IMR-90 (cell line): ENCODE measurements at regions not wholly inside any gene's neighbourhood (a gene's known extent, or its start where the extent isn't known, plus 50 kb on each side); places are given as distances from the start of the nearest gene placed in this dataset.
A peak's percentile ranks its signal among the peaks of the same experiment; 100 is the strongest.

Experiments
- ATAC-seq: fragments of 200-7000 bp; cut with Tn5 transposase; 2 replicates; pipeline ENCODE4 v1.9.1; 2020; ENCODE audit warnings: low read depth, mild to moderate bottlenecking, moderate library complexity
- BruUV-seq: library from RNA; stranded (reverse); fragments of 400-500 nt; replicated peaks from 2 replicates; lab custom pipeline; 2021; lab: Mats Ljungman, UMichigan
- CTCF ChIA-PET: fragments of 300-600 bp; formaldehyde crosslinking; extraction: SDS; loops from one replicate; lab custom pipeline; 2021; ENCODE audit warnings: antibody characterized with exemption; lab: Yijun Ruan, JAX
- POLR2A ChIA-PET: fragments of 300-600 bp; sonication (Branson Sonifier 250); formaldehyde crosslinking; loops from one replicate; lab custom pipeline; 2022; ENCODE audit warnings: antibody characterized with exemption; ENCODE audit not compliant: unreplicated experiment; lab: Charles Lee
- DNase-seq: peaks from one replicate; pipeline ENCODE4 v3.0.0; 2013
- H2AFZ ChIP-seq: replicated peaks from 2 replicates; pipeline ENCODE3; 2013; ENCODE audit warnings: low read length, mild to moderate bottlenecking; ENCODE audit not compliant: poor library complexity
- H2AK5ac ChIP-seq: 2 replicates; pipeline ENCODE4 v1.6.1; 2013; ENCODE audit warnings: low read depth, low read length, inconsistent platforms
- H2AK9ac ChIP-seq: replicated peaks from 2 replicates; pipeline ENCODE3; 2013; ENCODE audit warnings: mild to moderate bottlenecking, low read depth, low read length, moderate library complexity; ENCODE audit not compliant: poor library complexity
- H2BK120ac ChIP-seq: 2 replicates; pipeline ENCODE4 v1.6.1; 2013; ENCODE audit warnings: low read depth, low read length, inconsistent platforms
- H2BK15ac ChIP-seq: 3 replicates; pipeline ENCODE4 v1.6.1; 2013; ENCODE audit warnings: low read depth, low read length, inconsistent platforms
- H2BK20ac ChIP-seq: 2 replicates; pipeline ENCODE4 v1.6.1; 2013; ENCODE audit warnings: low read depth, mild to moderate bottlenecking, inconsistent platforms, low read length, moderate library complexity
- H2BK5ac ChIP-seq: 2 replicates; pipeline ENCODE4 v1.6.1; 2013; ENCODE audit warnings: mild to moderate bottlenecking, low read depth, low read length, inconsistent platforms; ENCODE audit not compliant: poor library complexity, severe bottlenecking
- H3K14ac ChIP-seq: replicated peaks from 2 replicates; pipeline ENCODE4 v1.6.1; 2013; ENCODE audit warnings: low read depth, low read length, inconsistent platforms
- H3K18ac ChIP-seq: 2 replicates; pipeline ENCODE4 v1.6.1; 2013; ENCODE audit warnings: low read depth, low read length, control low read depth
- H3K23ac ChIP-seq: 2 replicates; pipeline ENCODE4 v1.6.1; 2013; ENCODE audit warnings: low read depth, low read length, inconsistent platforms
- H3K27ac ChIP-seq: 2 replicates; pipeline ENCODE4 v1.5.1; 2013; ENCODE audit warnings: mild to moderate bottlenecking, control low read depth, low read length; ENCODE audit not compliant: insufficient read depth
- H3K27me3 ChIP-seq: 2 replicates; pipeline ENCODE4 v1.6.1; 2013; ENCODE audit warnings: low read length; ENCODE audit not compliant: control insufficient read depth, insufficient read depth
- H3K36me3 ChIP-seq: 2 replicates; pipeline ENCODE4 v1.6.1; 2013; ENCODE audit warnings: low read length, mixed read lengths; ENCODE audit not compliant: control insufficient read depth, insufficient read depth
- H3K4ac ChIP-seq: 2 replicates; pipeline ENCODE4 v1.6.1; 2013; ENCODE audit warnings: low read depth, low read length, inconsistent platforms
- H3K4me1 ChIP-seq: 2 replicates; pipeline ENCODE4 v1.6.1; 2013; ENCODE audit warnings: low read length, mixed read lengths; ENCODE audit not compliant: control insufficient read depth, insufficient read depth
- H3K4me2 ChIP-seq: 2 replicates; pipeline ENCODE4 v1.6.1; 2013; ENCODE audit warnings: low read depth, mild to moderate bottlenecking, control low read depth, low read length, moderate library complexity
- H3K4me3 ChIP-seq: 2 replicates; pipeline ENCODE4 v1.5.1; 2013; ENCODE audit warnings: low read depth, mild to moderate bottlenecking, control low read depth, low read length, moderate library complexity; ENCODE audit not compliant: insufficient read depth
- H3K56ac ChIP-seq: 2 replicates; pipeline ENCODE4 v1.6.1; 2013; ENCODE audit warnings: low read length, inconsistent platforms; ENCODE audit not compliant: insufficient read depth; ENCODE audit errors: extremely low read depth
- H3K79me1 ChIP-seq, 2 experiments: 2 replicates each; pipeline ENCODE4 v1.6.1; 2013; ENCODE audit warnings: low read length in 2 of 2, inconsistent platforms in 1 of 2, low read depth in 1 of 2
- H3K9ac ChIP-seq: 2 replicates; pipeline ENCODE4 v1.6.1; 2013; ENCODE audit warnings: low read depth, low read length, control low read depth
- H3K9me1 ChIP-seq: 2 replicates; pipeline ENCODE4 v1.6.1; 2013; ENCODE audit warnings: low read length, inconsistent platforms; ENCODE audit not compliant: insufficient read depth
- H3K9me3 ChIP-seq: 2 replicates; pipeline ENCODE4 v1.6.1; 2013; ENCODE audit warnings: low read length; ENCODE audit not compliant: control insufficient read depth, insufficient read depth
- H4K20me1 ChIP-seq: 2 replicates; pipeline ENCODE4 v1.6.1; 2013; ENCODE audit warnings: low read length, inconsistent platforms; ENCODE audit not compliant: insufficient read depth
- H4K5ac ChIP-seq: 2 replicates; pipeline ENCODE4 v1.6.1; 2013; ENCODE audit warnings: mild to moderate bottlenecking, low read depth, low read length, control low read depth
- H4K8ac ChIP-seq, 2 experiments: 2 replicates each; pipeline ENCODE4 v1.6.1; 2013; ENCODE audit warnings: low read depth in 2 of 2, low read length in 2 of 2, control low read depth in 1 of 2, inconsistent platforms in 1 of 2
- H4K91ac ChIP-seq: 2 replicates; pipeline ENCODE4 v1.6.1; 2013; ENCODE audit warnings: low read depth, low read length, inconsistent platforms; ENCODE audit not compliant: insufficient read depth
- CEBPB ChIP-seq: IDR thresholded peaks from 2 replicates; pipeline ENCODE4 v1.6.1; 2012; ENCODE audit warnings: low read depth, low read length, improper control_type of control experiment
- RFX5 ChIP-seq: IDR thresholded peaks from 2 replicates; pipeline ENCODE4 v1.8.0; 2012; ENCODE audit warnings: low read depth, mild to moderate bottlenecking, low read length, moderate library complexity
- WGBS, 2 experiments: methylation state at CpG; one replicate each; pipeline versions ENCODE4 v1.1.5 to v1.1.7; 2013; ENCODE audit warnings: missing lambda C conversion rate in 2 of 2; ENCODE audit not compliant: insufficient read length in 1 of 2; ENCODE audit errors: extremely low coverage in 2 of 2; 5-methylcytosine and 5-hydroxymethylcytosine counted together
- dilution Hi-C: fragments of 300-500 bp; cut with HindIII; formaldehyde crosslinking; loops from one replicate; pipeline ENCODE4 v1.14.3; 2018; ENCODE audit warnings: low sequenced_read_pairs; ENCODE audit not compliant: unreplicated experiment
- in situ Hi-C: fragments of 300-500 bp; cut with MboI; formaldehyde crosslinking; loops from 3 replicates; pipeline ENCODE4 v1.14.3; 2019; ENCODE audit warnings: low sequenced_read_pairs, inconsistent platforms, mixed read lengths
- intact Hi-C: fragments of 100-400 bp; cut with micrococcal nuclease; formaldehyde crosslinking; loops from 2 replicates; pipeline ENCODE4 v1.10.0; 2022

DNA sequence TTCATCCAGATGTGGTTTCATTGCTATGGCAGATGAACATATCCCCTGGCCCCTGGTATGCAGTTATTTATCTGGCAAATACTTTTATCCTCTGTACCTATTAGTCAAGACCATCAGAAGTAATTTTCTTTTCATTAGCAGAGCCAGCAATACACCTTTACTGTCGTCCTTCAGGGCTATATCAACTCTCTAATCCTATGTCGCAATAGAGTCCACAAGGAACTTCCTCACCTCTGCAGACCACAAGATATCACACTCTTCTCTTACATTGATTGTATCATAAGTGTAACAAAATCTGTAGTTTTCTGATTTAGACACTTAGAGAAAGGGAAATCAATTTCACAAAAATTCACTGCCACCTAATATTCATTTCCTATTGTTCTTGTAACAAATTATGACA is 252.9 kb upstream of the DCC start:
- intact Hi-C loops (no loop called here), dilution Hi-C loops (no loop called here), in situ Hi-C loops (no loop called here)
- Histone ChIP-seq H2AK9ac (no peak overlapping the region), H2BK5ac (no peak overlapping the region), H4K91ac (no peak overlapping the region), H3K18ac (no peak overlapping the region), H2BK20ac (no peak overlapping the region), H3K79me1 (no peaks in the 10 kb centered on the region), H2AFZ (no peak overlapping the region), H3K4ac (no peak overlapping the region), H4K8ac (no peak overlapping the region), H3K4me1 (no peaks in the 10 kb centered on the region), H2BK15ac (no peak overlapping the region), H2AK5ac (no peak overlapping the region), H3K9me3 (peaks cover 4% of the 10 kb centered on the region), H3K4me2 (no peak overlapping the region), H4K5ac (no peak overlapping the region), H4K20me1 (no peaks in the 10 kb centered on the region), H3K27ac (no peak overlapping the region), H2BK120ac (no peak overlapping the region), H3K56ac (no peak overlapping the region), H3K36me3 (no peaks in the 10 kb centered on the region), H3K14ac (no peak overlapping the region), H3K27me3 (no peaks in the 10 kb centered on the region), H3K23ac (no peak overlapping the region), H3K9ac (no peak overlapping the region), H3K4me3 (no peak overlapping the region), H3K9me1 (no peaks in the 10 kb centered on the region)
- DNase-seq (no peak), ATAC-seq (no peak)
- BruUV-seq, result no TSS peak
- TF ChIP-seq CEBPB (peak; percentile 62), RFX5 (no peak)
- CTCF ChIA-PET, result no interaction called here
- POLR2A ChIA-PET, result no interaction called here
- WGBS, 2 experiments, result no CpG with 5 or more reads among the region's 2 CpGs
